H9 (cell line): ENCODE measurements at regions not wholly inside any gene's neighbourhood (a gene's known extent, or its start where the extent isn't known, plus 50 kb on each side); places are given as distances from the start of the nearest gene placed in this dataset.

Experiments
- DNase-seq: peaks from one replicate; pipeline ENCODE4 v3.0.0-alpha.2; 2017
- H2AFZ ChIP-seq: one replicate; pipeline ENCODE4 v1.6.1; 2013; ENCODE audit warnings: mild to moderate bottlenecking, low read length, control low read depth, moderate library complexity
- H2AK5ac ChIP-seq: 2 replicates; pipeline ENCODE4 v1.6.1; 2013; ENCODE audit warnings: low read length, control low read depth, mixed read lengths; ENCODE audit not compliant: insufficient read length
- H2BK120ac ChIP-seq: one replicate; pipeline ENCODE4 v1.6.1; 2013; ENCODE audit warnings: low read depth, mild to moderate bottlenecking, low read length, control low read depth, inconsistent platforms; ENCODE audit not compliant: poor library complexity, severe bottlenecking
- H2BK12ac ChIP-seq: 2 replicates; pipeline ENCODE4 v1.6.1; 2013; ENCODE audit warnings: low read length, control low read depth, mixed read lengths, low read depth; ENCODE audit not compliant: insufficient read length
- H2BK15ac ChIP-seq: 2 replicates; pipeline ENCODE4 v1.6.1; 2013; ENCODE audit warnings: low read depth, low read length, control low read depth
- H2BK20ac ChIP-seq: one replicate; pipeline ENCODE4 v1.6.1; 2013; ENCODE audit warnings: low read depth, mild to moderate bottlenecking, low read length, control low read depth, inconsistent platforms; ENCODE audit not compliant: poor library complexity, severe bottlenecking
- H2BK5ac ChIP-seq: 2 replicates; pipeline ENCODE4 v1.6.1; 2013; ENCODE audit warnings: low read length, control low read depth, mixed read lengths; ENCODE audit not compliant: insufficient read length
- H3K14ac ChIP-seq: 2 replicates; pipeline ENCODE4 v1.6.1; 2013; ENCODE audit warnings: low read length, control low read depth; ENCODE audit not compliant: insufficient read depth
- H3K18ac ChIP-seq: 2 replicates; pipeline ENCODE4 v1.6.1; 2013; ENCODE audit warnings: low read depth, mild to moderate bottlenecking, mixed read lengths, low read length, control low read depth; ENCODE audit not compliant: insufficient read length
- H3K23ac ChIP-seq: 2 replicates; pipeline ENCODE4 v1.6.1; 2013; ENCODE audit warnings: low read length, control low read depth, mixed read lengths, low read depth; ENCODE audit not compliant: insufficient read length
- H3K23me2 ChIP-seq: 2 replicates; pipeline ENCODE4 v1.6.1; 2013; ENCODE audit warnings: low read depth, mild to moderate bottlenecking, mixed read lengths, low read length, control low read depth; ENCODE audit not compliant: insufficient read length, poor library complexity, severe bottlenecking
- H3K27ac ChIP-seq: 2 replicates; pipeline ENCODE4 v1.5.1; 2013; ENCODE audit warnings: low read length, control low read depth, mixed read lengths, low read depth; ENCODE audit not compliant: insufficient read length
- H3K27me3 ChIP-seq: 2 replicates; pipeline ENCODE4 v1.6.1; 2013; ENCODE audit warnings: low read length, control low read depth, inconsistent platforms; ENCODE audit not compliant: insufficient read depth
- H3K4ac ChIP-seq: 2 replicates; pipeline ENCODE4 v1.6.1; 2013; ENCODE audit warnings: low read depth, mild to moderate bottlenecking, control low read depth, inconsistent platforms, low read length, moderate library complexity
- H3K4me1 ChIP-seq: 2 replicates; pipeline ENCODE4 v1.6.1; 2013; ENCODE audit warnings: low read length, control low read depth, inconsistent platforms; ENCODE audit not compliant: insufficient read depth
- H3K4me2 ChIP-seq: 2 replicates; pipeline ENCODE4 v1.6.1; 2013; ENCODE audit warnings: low read length, control low read depth, mixed read lengths; ENCODE audit not compliant: insufficient read length, insufficient read depth
- H3K56ac ChIP-seq: 2 replicates; pipeline ENCODE4 v1.6.1; 2013; ENCODE audit warnings: low read depth, mild to moderate bottlenecking, mixed read lengths, low read length, control low read depth; ENCODE audit not compliant: insufficient read length
- H3K79me1 ChIP-seq: 2 replicates; pipeline ENCODE4 v1.6.1; 2013; ENCODE audit warnings: low read depth, mild to moderate bottlenecking, moderate library complexity, low read length, control low read depth, inconsistent platforms; ENCODE audit not compliant: insufficient read depth, poor library complexity, severe bottlenecking
- H3K79me2 ChIP-seq: 2 replicates; pipeline ENCODE4 v1.6.1; 2013; ENCODE audit warnings: low read length, control low read depth, inconsistent platforms; ENCODE audit not compliant: insufficient read depth
- H3K9ac ChIP-seq: 2 replicates; pipeline ENCODE4 v1.6.1; 2013; ENCODE audit warnings: low read length, control low read depth, mixed read lengths; ENCODE audit not compliant: insufficient read length; ENCODE audit errors: extremely low read depth
- H3K9me3 ChIP-seq: one replicate; pipeline ENCODE4 v1.6.1; 2013; ENCODE audit warnings: low read depth, low read length, inconsistent platforms; ENCODE audit not compliant: control insufficient read depth
- H3T11ph ChIP-seq: one replicate; pipeline ENCODE4 v1.6.1; 2013; ENCODE audit warnings: mild to moderate bottlenecking, low read length, control low read depth, inconsistent platforms
- H4K20me1 ChIP-seq: one replicate; pipeline ENCODE4 v1.6.1; 2013; ENCODE audit not compliant: control insufficient read depth, insufficient read length, insufficient read depth
- H4K5ac ChIP-seq: 2 replicates; pipeline ENCODE4 v1.6.1; 2013; ENCODE audit warnings: low read depth, mild to moderate bottlenecking, mixed read lengths, low read length, control low read depth; ENCODE audit not compliant: insufficient read length
- H4K8ac ChIP-seq: replicated peaks from 2 replicates; pipeline ENCODE4 v1.6.1; 2013; ENCODE audit warnings: low read length, control low read depth, mixed read lengths, low read depth; ENCODE audit not compliant: insufficient read length
- H4K91ac ChIP-seq: 2 replicates; pipeline ENCODE4 v1.6.1; 2013; ENCODE audit warnings: low read depth, mild to moderate bottlenecking, moderate library complexity, mixed read lengths, low read length, control low read depth; ENCODE audit not compliant: insufficient read length
- H3K27ac Mint-ChIP-seq, 3 experiments: 2 replicates in 2 of 3; 3 replicates in 1 of 3; pipeline ENCODE4 v1.8.0; 2020 to 2021; ENCODE audit warnings: mixed read lengths in 3 of 3, mild to moderate bottlenecking in 1 of 3, moderate library complexity in 1 of 3
- H3K27me3 Mint-ChIP-seq: 2 replicates; pipeline ENCODE4 v1.8.0; 2021; ENCODE audit warnings: low read depth, mild to moderate bottlenecking, moderate library complexity, mixed read lengths
- H3K36me3 Mint-ChIP-seq, 3 experiments: 2 replicates in 2 of 3; 3 replicates in 1 of 3; pipeline ENCODE4 v1.8.0; 2020 to 2021; ENCODE audit warnings: low read depth in 3 of 3, mixed read lengths in 3 of 3; ENCODE audit not compliant: insufficient read depth in 1 of 3
- H3K4me1 Mint-ChIP-seq, 2 experiments: 2 replicates each; pipeline ENCODE4 v1.8.0; 2020; ENCODE audit warnings: mixed read lengths in 2 of 2
- H3K4me3 Mint-ChIP-seq, 2 experiments: 2 replicates in 1 of 2; 3 replicates in 1 of 2; pipeline ENCODE4 v1.8.0; 2020 to 2021; ENCODE audit warnings: mild to moderate bottlenecking in 2 of 2, mixed read lengths in 2 of 2, moderate library complexity in 1 of 2
- H3K9me3 Mint-ChIP-seq, 2 experiments: 2 replicates in 1 of 2; 3 replicates in 1 of 2; pipeline ENCODE4 v1.8.0; 2020; ENCODE audit warnings: mild to moderate bottlenecking in 2 of 2, mixed read lengths in 2 of 2, moderate library complexity in 1 of 2
- WGBS: extraction: QIAGEN DNeasy Blood & Tissue Kit; methylation state at CpG from one replicate; pipeline ENCODE4 v1.1.7; 2013; ENCODE audit warnings: missing lambda C conversion rate, low lambda C conversion rate, mixed read lengths; ENCODE audit not compliant: insufficient read length; ENCODE audit errors: extremely low coverage; 5-methylcytosine and 5-hydroxymethylcytosine counted together
- TF ChIP-seq, protein P1 (sequence below): fragments of 200-600 bp; sonication (generic); conservative IDR thresholded peaks from 3 replicates; pipeline ENCODE4 v1.8.0; 2021; ENCODE audit warnings: antibody characterized with exemption, mild to moderate bottlenecking

DNA sequence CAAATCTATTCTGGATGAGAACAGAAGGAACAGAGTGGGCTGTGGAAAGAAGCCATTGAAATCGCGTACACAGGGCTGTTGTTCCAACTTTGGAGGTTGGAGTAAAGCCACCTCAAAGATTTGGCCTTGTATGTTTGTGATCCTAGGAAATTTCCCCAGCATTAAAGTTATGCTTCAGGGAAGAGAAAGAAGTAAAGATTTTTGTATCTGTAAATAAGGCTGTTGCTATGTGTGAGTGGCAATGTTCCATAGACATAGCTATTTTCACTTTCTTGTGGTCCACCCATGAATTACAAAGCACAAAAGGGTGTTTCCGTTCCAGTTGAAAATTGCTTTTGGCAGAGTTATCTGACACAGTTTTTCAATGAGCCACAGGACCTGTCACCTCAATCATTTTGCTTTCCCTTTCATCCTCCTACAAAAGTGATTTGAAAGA, 321.3 kb downstream of the TFAP2B start:
- TF ChIP-seq, protein P1, sequence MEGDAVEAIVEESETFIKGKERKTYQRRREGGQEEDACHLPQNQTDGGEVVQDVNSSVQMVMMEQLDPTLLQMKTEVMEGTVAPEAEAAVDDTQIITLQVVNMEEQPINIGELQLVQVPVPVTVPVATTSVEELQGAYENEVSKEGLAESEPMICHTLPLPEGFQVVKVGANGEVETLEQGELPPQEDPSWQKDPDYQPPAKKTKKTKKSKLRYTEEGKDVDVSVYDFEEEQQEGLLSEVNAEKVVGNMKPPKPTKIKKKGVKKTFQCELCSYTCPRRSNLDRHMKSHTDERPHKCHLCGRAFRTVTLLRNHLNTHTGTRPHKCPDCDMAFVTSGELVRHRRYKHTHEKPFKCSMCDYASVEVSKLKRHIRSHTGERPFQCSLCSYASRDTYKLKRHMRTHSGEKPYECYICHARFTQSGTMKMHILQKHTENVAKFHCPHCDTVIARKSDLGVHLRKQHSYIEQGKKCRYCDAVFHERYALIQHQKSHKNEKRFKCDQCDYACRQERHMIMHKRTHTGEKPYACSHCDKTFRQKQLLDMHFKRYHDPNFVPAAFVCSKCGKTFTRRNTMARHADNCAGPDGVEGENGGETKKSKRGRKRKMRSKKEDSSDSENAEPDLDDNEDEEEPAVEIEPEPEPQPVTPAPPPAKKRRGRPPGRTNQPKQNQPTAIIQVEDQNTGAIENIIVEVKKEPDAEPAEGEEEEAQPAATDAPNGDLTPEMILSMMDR: no peak
- Mint-ChIP-seq H3K36me3 (peaks cover 0 to 8% (median 3%) of the 10 kb centered on the region in 3 experiments; a peak in 3 of 7 replicates), H3K9me3 (peaks cover 11 to 21% of the 10 kb centered on the region in 2 experiments; a peak in 4 of 5 replicates), H3K4me3 (no peak overlapping the region), H3K27me3 (peaks cover 5% of the 10 kb centered on the region), H3K4me1 (no peaks in the 10 kb centered on the region), H3K27ac (no peak overlapping the region)
- no peaks in the 10 kb centered on the region for H3K23me2 ChIP-seq
- no peak overlapping the region for H3K23ac ChIP-seq
- no peak overlapping the region for H4K91ac ChIP-seq
- H3K79me2 ChIP-seq: no peaks in the 10 kb centered on the region
- no peak overlapping the region for H3K4me2 ChIP-seq
- DNase-seq: no peak
- H3K4me1 ChIP-seq: no peaks in the 10 kb centered on the region
- no peaks in the 10 kb centered on the region for H3K9me3 ChIP-seq
- no peak overlapping the region for H3K4ac ChIP-seq
- no peak overlapping the region for H3K56ac ChIP-seq
- H2BK5ac ChIP-seq: no peak overlapping the region
- WGBS: no CpG with 5 or more reads among the region's 3 CpGs
- no peak overlapping the region for H3K27ac ChIP-seq
- H3K9ac ChIP-seq: no peak overlapping the region
- H3K79me1 ChIP-seq: no peaks in the 10 kb centered on the region
- H3T11ph ChIP-seq: no peak overlapping the region
- H3K18ac ChIP-seq: no peak overlapping the region
- no peak overlapping the region for H2AK5ac ChIP-seq
- no peaks in the 10 kb centered on the region for H4K20me1 ChIP-seq
- no peak overlapping the region for H4K5ac ChIP-seq
- no peak overlapping the region for H4K8ac ChIP-seq
- no peak overlapping the region for H2BK15ac ChIP-seq
- H2BK12ac ChIP-seq: no peak overlapping the region
- no peak overlapping the region for H3K14ac ChIP-seq
- no peak overlapping the region for H2BK20ac ChIP-seq
- no peak overlapping the region for H2BK120ac ChIP-seq
- no peaks in the 10 kb centered on the region for H3K27me3 ChIP-seq
- no peak overlapping the region for H2AFZ ChIP-seq
